ENCODE measurements at regions not wholly inside any gene's neighbourhood (a gene's known extent, or its start where the extent isn't known, plus 50 kb on each side); places are given as distances from the start of the nearest gene placed in this dataset.

- H3K4me1 Mint-ChIP-seq: peaks cover 10% of the 10 kb centered on the region
These were observed 309.9 kb upstream of the THBS1 start for GRCh38 chr15:39270934-39271333.

DNA sequence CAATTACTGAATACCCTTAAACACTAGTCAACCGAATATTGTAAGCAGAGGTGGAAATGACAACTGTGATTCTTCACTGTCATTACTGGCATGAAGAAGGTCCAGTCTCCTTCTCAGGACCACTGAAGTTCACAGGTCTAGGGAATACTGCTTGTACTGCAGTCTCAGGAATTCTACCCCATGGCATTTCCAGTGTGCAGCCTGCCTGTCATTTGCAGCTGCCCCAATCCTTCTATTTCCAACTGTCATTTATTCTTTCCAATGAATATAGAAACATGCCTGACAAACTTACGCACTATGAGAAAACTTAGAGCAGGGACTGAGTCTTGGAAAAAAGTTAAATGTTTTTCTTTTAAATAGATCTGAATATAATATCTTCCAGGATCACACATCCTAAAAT, 308.0 kb upstream of the THBS1 start:
- TF ChIP-seq CTCF (IDR thresholded peaks at IDR 0.05; ENCODE audit: unreplicated experiment in 3 of 3): no peak
- no peaks in the 10 kb centered on the region for H3K36me3 Mint-ChIP-seq (ENCODE audit: low read depth)
- no peaks in the 10 kb centered on the region for H3K9me3 Mint-ChIP-seq
- no peak overlapping the region for H3K4me3 Mint-ChIP-seq
- H3K27ac Mint-ChIP-seq: peak overlapping the region in 1 of 3 experiments; percentile 11
- H3K4me1 Mint-ChIP-seq: peaks cover 10% of the 10 kb centered on the region
- H3K27me3 Mint-ChIP-seq (ENCODE audit: low read depth): peaks cover 4% of the 10 kb centered on the region

More at GRCh38 chr15:39270934-39271333, 309.9 kb upstream of the THBS1 start:
- TF ChIP-seq CTCF (IDR thresholded peaks at IDR 0.05; ENCODE audit: unreplicated experiment in 3 of 3): no peak
- H3K27me3 Mint-ChIP-seq (ENCODE audit: low read depth): peaks cover 4% of the 10 kb centered on the region
- H3K4me3 Mint-ChIP-seq: no peak overlapping the region
- H3K27ac Mint-ChIP-seq: no peak overlapping the region
- H3K9me3 Mint-ChIP-seq: no peaks in the 10 kb centered on the region
- no peaks in the 10 kb centered on the region for H3K36me3 Mint-ChIP-seq (ENCODE audit: low read depth)

GRCh38 chr15:39273717-39274411, 307.0 kb upstream of the THBS1 start:
- Mint-ChIP-seq H3K4me3 (no peak overlapping the region), H3K36me3 (ENCODE audit: low read depth) (no peaks in the 10 kb centered on the region), H3K27ac (no peak overlapping the region), H3K9me3 (peaks cover 4% of the 10 kb centered on the region), H3K4me1 (peaks cover 10% of the 10 kb centered on the region), H3K27me3 (ENCODE audit: low read depth) (peaks cover 2% of the 10 kb centered on the region)
- no peak for TF ChIP-seq CTCF (IDR thresholded peaks at IDR 0.05; ENCODE audit: unreplicated experiment in 3 of 3)

DNA sequence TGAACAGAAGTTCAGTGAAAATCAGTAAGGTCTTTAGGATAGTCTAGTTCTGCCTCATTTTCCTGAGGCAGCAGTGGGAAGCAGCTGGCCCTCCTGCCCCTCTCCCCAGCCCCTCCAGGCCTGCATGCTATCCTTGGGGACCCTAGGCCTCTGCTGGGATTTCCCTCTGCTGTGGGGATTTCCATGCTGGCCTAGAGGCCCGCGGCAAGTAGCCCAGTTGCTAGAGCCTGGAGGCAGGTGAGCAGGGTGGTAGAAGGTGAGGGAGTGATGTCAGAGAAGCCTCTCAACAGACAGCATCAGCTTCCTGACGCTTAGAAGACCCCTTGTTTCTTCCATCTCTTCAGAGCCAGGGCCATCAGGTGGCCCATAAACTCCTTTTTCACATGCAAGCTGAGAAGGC, 305.8 kb upstream of the THBS1 start:
- no peak for TF ChIP-seq CTCF (IDR thresholded peaks at IDR 0.05; ENCODE audit: unreplicated experiment in 3 of 3)
- Mint-ChIP-seq H3K27me3 (ENCODE audit: low read depth) (no peaks in the 10 kb centered on the region), H3K36me3 (ENCODE audit: low read depth) (no peaks in the 10 kb centered on the region), H3K27ac (no peak overlapping the region), H3K4me3 (no peak overlapping the region), H3K9me3 (peaks cover 4% of the 10 kb centered on the region), H3K4me1 (peaks cover 10% of the 10 kb centered on the region)

DNA sequence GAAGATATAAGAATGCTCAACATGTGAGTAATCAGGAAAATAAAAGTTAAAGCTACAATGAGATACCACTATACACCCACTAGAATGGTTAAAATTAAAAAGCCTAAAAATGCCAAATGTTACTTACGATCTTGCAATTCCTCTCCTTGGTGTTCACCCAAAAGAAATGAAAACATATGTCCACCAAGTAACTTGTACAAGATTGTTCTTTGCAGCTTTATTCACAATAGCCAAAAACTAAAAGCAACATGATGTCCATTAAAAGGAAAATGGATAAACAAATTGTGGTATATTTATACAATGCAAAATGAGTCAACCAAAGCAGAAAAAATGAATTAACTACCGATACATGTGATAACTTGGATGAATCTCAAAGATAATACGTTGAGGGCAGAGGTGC, 301.6 kb upstream of the THBS1 start:
- Mint-ChIP-seq H3K27me3 (ENCODE audit: low read depth) (no peaks in the 10 kb centered on the region), H3K36me3 (ENCODE audit: low read depth) (no peaks in the 10 kb centered on the region), H3K4me3 (no peak overlapping the region), H3K27ac (no peak overlapping the region), H3K4me1 (peaks cover 6% of the 10 kb centered on the region), H3K9me3 (peaks cover 7% of the 10 kb centered on the region)
- TF ChIP-seq CTCF (IDR thresholded peaks at IDR 0.05; ENCODE audit: unreplicated experiment in 3 of 3): no peak

DNA sequence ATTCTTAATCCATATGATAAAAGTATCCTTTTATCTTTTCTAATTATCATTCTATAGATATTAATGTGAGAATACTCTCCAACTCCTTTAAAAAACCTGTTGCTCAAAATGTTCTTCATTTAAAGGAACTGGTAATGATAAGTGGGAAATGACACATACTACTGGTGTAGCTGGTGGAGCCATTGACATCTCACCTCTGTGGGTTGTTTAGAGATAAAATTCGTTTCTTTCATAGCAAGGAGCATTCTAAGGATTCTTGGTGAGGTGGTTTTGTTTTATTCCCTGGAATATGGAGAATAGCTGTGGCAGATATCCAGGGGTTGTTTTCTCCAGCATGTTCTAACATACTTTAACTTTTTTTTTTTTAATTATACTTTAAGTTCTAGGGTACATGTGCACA, 299.8 kb upstream of the THBS1 start:
- no peak for TF ChIP-seq CTCF (IDR thresholded peaks at IDR 0.05; ENCODE audit: unreplicated experiment in 3 of 3)
- H3K27me3 Mint-ChIP-seq (ENCODE audit: low read depth): no peaks in the 10 kb centered on the region
- peaks cover 18% of the 10 kb centered on the region for H3K4me1 Mint-ChIP-seq
- H3K9me3 Mint-ChIP-seq: peaks cover 7% of the 10 kb centered on the region
- no peak overlapping the region for H3K27ac Mint-ChIP-seq
- H3K4me3 Mint-ChIP-seq: no peak overlapping the region
- H3K36me3 Mint-ChIP-seq (ENCODE audit: low read depth): no peaks in the 10 kb centered on the region
